Renal cortex interstitium (tissue), 11 donors: ENCODE measurements at regions not wholly inside any gene's neighbourhood (a gene's known extent, or its start where the extent isn't known, plus 50 kb on each side); places are given as distances from the start of the nearest gene placed in this dataset.

ENCODE experiments used
- DNase-seq, 11 donors: peaks; one replicate each; pipeline ENCODE4 v3.0.0-alpha.2; 2013; ENCODE audit warnings: low read depth in 9 of 11, low spot score in 4 of 11; ENCODE audit errors: extremely low read depth in 1 of 11

- no peak for DNase-seq
Observed at GRCh38 chrX:25069209-25069608, 53.4 kb upstream of the ARX start.

GRCh38 chrX:25068340-25068739 is 52.6 kb upstream of the ARX start:
- DNase-seq: no peak

- DNase-seq: no peak
Observed at GRCh38 chrX:25067271-25068172, 51.8 kb upstream of the ARX start.

GRCh38 chrX:25066131-25066530 is 50.4 kb upstream of the ARX start:
- no peak for DNase-seq
